ENCODE measurements at regions not wholly inside any gene's neighbourhood (a gene's known extent, or its start where the extent isn't known, plus 50 kb on each side); places are given as distances from the start of the nearest gene placed in this dataset.

DNA sequence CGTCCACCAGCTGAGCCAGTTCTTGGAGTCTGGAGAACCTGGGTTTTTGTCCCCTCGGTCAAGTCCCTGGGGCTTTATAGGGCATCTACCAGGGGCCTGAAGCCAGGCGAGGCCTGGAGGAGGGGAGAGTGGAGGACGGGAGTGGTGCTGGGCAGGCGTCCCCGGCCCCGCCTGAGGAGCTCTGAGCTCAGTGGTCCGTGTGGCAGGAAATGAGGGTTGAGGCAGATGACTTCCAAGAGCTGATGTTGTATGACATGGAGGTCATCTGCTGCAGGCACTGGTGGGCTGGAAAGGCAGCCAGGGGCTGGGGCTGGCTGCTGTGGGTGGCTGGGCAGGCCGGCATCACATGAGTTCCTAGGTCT is 118.5 kb upstream of the HS6ST1 start:
- H3K36me3 Mint-ChIP-seq = no peaks in the 10 kb centered on the region
- no peaks in the 10 kb centered on the region for H3K9me3 Mint-ChIP-seq
- DNase-seq (ENCODE audit: low spot score in 2 of 2) = peak in 1 of 2 donors; percentile 48
- ATAC-seq = no peak
- H3K27ac Mint-ChIP-seq = no peak overlapping the region

DNA sequence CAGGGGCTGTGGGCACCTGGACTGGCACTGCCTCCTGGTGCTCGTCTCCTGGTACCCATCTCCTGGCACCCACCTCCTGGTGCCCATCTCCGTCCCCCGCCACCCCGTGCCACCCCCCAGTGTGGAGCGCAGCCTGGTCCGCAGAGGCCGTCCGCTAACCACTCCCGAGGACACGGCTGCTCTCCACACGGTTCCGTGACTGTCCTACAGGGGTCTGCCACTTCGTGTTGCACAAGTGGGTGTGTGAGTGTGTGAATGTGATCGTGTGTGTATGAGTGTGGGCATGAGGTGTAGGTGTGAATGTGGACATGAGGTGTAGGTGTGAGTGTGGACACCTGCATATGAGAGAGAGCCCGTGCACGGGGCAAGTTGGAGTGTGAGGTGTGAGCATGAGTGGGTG is 119.4 kb upstream of the HS6ST1 start:
- no peak overlapping the region for H3K27ac Mint-ChIP-seq
- H3K36me3 Mint-ChIP-seq = no peaks in the 10 kb centered on the region
- ATAC-seq (no peak), DNase-seq (ENCODE audit: low spot score in 2 of 2) (peak in 1 of 2 donors; percentile 25)
- H3K9me3 Mint-ChIP-seq = no peaks in the 10 kb centered on the region

DNA sequence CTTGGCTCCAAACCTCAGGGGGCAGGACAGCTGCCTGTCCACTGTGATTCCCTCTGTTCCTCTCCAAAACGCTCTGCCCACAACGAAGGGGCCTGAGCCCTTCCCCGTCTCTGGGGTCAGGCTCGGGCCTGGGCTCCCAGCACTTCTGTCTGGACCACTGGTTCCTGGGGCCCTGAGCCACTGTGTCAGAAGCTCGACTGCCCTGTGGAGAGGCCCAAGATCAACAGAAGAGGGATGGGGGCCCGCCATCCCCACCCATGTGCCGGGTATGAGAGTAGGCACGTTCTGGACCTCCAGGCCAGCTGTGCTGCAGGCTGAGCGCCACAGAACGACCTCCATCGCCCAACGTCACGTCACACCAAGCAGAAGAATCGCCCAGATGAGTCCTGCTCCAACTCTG is 119.9 kb upstream of the HS6ST1 start:
- H3K27ac Mint-ChIP-seq = no peak overlapping the region
- no peaks in the 10 kb centered on the region for H3K36me3 Mint-ChIP-seq
- DNase-seq (ENCODE audit: low spot score in 2 of 2) (peak in 1 of 2 donors; percentile 20), ATAC-seq (no peak)
- no peaks in the 10 kb centered on the region for H3K9me3 Mint-ChIP-seq

DNA sequence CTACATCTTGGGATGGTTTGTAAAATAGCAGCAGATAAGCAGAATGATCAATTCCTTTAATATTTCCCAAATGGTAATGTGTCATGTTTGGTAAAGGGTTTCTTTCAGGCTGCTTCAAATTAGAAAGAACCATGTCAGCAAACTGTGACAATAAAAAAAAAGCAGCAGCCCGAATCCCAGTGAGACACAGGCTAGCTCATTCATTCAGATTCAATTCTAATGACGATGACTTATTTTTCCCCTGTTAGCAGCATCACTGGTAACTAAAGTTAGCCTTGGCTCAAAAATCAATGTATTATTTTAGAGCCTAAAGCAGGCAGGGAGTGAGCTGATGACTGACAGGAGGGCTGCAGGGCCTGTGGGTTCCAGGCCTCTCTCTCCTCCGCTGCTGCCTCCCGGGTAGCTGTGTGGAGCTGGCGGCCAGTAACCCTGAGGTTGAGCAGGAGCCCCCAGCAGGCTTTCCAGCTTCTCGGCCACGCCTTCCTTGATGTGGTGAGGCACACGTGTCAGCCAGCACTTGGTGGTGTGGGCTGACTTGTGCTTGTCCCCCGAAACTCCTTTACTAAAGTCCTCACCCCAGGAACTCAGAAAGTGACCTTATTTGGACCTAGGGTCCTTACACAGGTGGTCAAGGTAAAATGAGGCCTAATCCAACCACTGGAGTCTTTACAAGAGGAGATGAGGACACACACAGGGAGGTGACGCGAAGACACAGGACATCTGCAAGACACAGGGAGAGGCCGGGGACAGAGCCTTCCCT is 120.5 kb upstream of the HS6ST1 start:
- peak in 1 of 2 donors; percentile 39 for DNase-seq (ENCODE audit: low spot score in 2 of 2)
- ATAC-seq = no peak
- Mint-ChIP-seq H3K9me3 (no peaks in the 10 kb centered on the region), H3K36me3 (no peaks in the 10 kb centered on the region), H3K27ac (peak overlapping the region in 1 of 2 donors; percentile 77)

DNA sequence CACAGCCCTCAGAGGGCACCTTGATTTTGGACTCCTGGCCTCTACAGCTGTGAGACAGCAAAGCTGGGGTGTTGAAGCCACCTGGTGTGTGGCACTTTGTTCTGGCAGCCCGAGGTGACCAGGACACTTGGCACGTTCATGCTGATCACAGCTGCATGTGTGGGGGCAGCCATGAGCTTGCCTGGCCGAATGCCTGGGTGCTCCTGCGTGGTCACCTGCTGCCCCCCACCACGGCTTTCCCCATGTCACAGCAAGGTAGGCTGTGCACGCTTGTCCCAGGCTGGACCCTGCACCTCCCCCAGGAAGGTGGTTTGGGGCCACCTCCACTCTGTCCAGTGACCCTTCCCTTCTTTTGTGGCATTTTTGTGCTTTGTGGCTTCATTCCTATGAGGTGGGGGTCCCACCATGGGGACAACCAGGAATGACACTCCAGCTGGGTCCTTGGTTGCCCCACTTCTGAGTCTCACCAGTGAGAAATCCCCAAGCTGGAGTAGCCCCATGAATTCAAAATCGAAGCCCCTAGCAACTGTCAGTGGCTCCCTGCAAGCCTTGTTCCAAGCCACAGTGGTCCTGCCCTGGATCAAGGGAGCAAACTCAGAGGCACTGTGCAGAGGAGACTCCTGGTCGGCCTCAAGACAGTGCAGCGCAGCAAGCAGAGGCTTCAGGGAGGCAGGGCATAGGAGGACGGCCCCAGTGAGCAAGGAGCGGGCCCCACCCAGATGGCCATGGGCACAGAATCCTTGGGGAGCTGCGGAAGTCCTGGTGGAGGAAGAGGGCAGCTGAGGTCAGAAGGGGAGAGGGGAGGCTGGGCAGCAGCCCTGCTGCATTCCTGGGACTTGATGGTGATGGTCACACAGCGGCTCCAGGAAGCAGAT is 121.4 kb upstream of the HS6ST1 start:
- Mint-ChIP-seq H3K36me3 (no peaks in the 10 kb centered on the region), H3K9me3 (no peaks in the 10 kb centered on the region), H3K27ac (peak overlapping the region in 1 of 2 donors; percentile 55)
- ATAC-seq (no peak), DNase-seq (ENCODE audit: low spot score in 2 of 2) (peak in 1 of 2 donors; percentile 45)

DNA sequence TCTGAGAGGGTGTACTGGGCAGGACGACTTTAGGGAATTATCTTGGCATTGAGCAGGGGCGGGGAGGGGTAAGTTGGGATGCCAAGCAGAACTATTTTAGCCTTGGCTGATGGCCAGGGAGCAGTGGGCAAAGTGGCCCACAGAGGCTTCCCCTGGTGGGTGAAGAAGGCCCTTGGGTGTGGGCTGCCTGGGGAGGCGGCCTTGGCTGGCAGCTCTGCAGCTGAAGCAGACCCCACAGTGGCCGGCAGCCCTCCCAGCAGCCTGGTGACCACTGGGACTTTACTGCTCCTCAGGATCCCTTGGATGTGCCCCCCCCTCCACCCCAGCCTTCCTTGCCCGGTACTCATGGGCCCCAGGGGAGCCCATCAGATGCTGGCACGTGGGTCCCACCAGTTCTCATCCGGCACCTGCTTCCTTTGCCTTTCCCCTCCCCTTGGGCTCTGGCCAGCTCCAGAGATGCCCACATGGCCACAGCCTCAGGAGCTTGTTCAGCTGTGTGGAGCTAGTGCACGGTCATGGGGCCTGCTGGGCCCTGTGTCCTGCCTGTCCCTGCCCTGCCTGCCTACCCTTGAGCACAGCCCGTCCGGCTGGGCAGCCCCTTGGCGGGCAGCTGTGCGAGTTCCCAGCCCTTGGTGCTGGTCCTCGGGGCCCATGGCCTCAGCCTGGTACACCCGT is 122.1 kb upstream of the HS6ST1 start:
- ATAC-seq (no peak), DNase-seq (ENCODE audit: low spot score in 2 of 2) (peak in 1 of 2 donors; percentile 13)
- Mint-ChIP-seq H3K36me3 (no peaks in the 10 kb centered on the region), H3K27ac (no peak overlapping the region), H3K9me3 (no peaks in the 10 kb centered on the region)

DNA sequence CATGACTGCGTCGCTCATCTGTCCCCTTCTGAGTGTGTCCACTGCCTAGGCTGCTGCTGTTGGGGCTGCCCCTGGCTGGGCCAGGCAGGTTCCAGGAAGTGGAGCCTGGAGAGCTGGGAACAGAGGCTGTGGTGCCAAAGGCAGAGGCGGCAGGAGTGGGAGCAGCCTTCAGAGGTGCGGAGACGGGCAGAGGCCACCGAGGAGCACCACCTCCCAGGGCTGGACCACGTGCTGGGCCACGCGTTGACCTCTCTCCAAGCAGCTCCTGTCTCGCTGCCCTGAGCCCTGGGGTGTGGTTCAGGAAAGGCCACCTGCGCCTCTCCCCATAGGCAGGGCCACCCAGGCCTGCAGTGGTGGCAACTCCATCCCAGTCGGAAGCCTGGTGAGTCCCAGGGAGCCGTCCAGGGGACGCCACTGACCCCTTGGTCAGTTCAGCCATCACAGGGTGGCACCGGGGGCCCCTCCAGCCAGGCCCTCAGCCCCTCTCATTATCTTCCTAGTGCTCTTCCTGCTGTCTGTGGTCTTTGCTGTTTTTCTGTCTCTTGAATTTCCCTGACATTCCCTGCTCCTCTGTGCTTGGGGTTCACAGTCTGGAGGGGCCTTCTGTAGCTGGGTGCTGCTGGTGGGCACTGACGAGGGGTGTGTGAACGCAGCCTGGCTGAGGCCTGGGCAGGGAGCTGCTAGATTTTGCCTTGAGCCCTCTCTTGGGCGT is 122.8 kb upstream of the HS6ST1 start:
- DNase-seq (ENCODE audit: low spot score in 2 of 2) (peak in 1 of 2 donors; percentile 50), ATAC-seq (no peak)
- no peak overlapping the region for H3K27ac Mint-ChIP-seq
- no peaks in the 10 kb centered on the region for H3K36me3 Mint-ChIP-seq
- no peaks in the 10 kb centered on the region for H3K9me3 Mint-ChIP-seq

DNA sequence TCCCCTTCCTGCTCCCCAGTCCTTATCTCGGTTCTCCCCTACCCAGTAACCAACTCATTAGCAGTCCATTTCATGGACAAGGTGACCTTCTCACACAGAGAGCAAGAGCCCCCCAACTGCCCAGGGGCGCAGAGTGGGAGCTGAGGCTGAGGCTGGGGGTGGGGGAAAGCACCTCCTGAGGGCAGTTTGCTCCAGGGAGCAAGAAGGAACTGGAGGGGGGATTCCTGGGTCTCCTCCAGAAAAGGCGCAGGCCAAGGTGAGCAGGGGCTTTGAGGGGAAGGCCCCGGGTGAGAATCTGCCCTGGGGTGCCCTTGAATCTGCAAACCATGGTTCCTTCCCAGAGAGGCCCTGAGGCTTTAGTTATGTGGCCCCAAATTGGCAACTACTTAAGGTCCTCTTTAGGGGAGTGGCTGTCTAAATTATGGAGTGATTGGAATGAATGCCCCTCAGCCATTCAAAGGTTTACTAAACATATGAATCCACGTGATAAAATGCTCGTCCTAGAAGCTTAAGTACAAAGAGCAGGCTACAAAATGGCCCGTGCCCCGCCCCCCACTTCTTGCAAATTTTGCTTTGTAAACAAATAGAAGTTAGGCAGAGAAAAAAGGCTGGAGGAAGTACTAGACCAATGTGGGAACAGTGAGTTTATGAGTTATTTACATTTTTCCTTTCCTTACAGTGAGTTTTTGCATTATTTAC is 123.5 kb upstream of the HS6ST1 start:
- Mint-ChIP-seq H3K27ac (peak overlapping the region in 1 of 2 donors; percentile 65), H3K9me3 (no peaks in the 10 kb centered on the region)

DNA sequence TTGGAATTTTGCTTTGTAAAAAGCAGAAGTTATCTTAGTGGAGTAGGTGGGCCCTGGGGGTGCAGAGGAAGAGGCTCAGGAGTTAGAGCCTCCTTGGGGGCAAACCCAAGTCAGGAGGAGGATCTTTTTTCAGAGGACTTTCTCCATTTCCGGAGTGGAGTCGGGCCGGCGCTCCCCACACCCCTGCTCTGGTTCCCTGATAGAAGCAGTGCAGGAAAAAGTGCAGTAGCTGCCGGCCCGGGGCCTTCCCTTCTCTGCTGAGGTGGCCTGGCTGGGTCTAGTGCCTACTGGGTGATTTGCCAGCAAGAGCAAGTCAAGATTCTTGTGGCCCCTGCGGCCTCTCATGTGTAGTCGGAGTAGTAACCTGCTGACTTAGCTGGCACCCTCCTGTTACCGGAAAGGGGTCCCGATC is 124.2 kb upstream of the HS6ST1 start:
- H3K36me3 Mint-ChIP-seq = no peaks in the 10 kb centered on the region
- no peak for ATAC-seq
- no peak overlapping the region for H3K27ac Mint-ChIP-seq
- H3K9me3 Mint-ChIP-seq = no peaks in the 10 kb centered on the region
- peak in 1 of 2 donors; percentile 26 for DNase-seq (ENCODE audit: low spot score in 2 of 2)

More for the DNA sequence above, 123.5 kb upstream of the HS6ST1 start:
- no peaks in the 10 kb centered on the region for H3K36me3 Mint-ChIP-seq
- ATAC-seq (no peak), DNase-seq (ENCODE audit: low spot score in 2 of 2) (peak in 1 of 2 donors; percentile 16)

DNA sequence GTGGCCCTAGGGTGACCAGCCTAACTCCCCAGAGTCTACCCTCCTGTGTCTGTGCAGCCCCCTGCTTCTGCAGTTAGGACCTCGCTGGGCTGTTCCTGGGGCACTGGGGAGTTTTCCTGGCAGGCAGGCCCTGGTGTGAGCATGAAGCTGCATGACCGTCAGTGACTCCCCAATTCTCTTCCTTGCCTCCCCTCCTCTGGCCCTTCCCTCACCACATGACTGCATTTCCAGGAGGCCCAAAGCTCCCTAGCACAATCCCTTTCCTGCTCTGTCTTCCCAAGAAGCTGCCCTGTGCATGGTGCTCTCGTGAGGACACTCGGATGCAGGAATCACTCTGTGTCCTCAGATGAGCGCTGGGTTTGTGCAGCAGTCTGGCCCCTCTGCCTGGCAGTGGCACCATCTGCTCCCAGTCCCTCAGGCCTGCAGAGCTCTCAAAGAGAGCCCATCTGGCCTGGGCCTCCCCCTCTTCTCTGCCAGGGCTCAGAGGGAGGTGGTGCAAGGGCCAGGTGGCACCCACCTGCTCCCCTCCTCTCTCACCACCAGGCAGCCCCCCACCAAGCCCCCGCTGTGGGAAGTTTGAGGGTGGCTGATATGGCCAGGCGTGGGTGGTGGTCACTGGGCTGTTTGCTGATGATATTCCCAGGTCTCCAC is 125.6 kb upstream of the HS6ST1 start:
- no peak for ATAC-seq
- Mint-ChIP-seq H3K9me3 (no peaks in the 10 kb centered on the region), H3K36me3 (no peaks in the 10 kb centered on the region), H3K27ac (no peak overlapping the region)
- peak in 1 of 2 donors; percentile 23 for DNase-seq (ENCODE audit: low spot score in 2 of 2)

DNA sequence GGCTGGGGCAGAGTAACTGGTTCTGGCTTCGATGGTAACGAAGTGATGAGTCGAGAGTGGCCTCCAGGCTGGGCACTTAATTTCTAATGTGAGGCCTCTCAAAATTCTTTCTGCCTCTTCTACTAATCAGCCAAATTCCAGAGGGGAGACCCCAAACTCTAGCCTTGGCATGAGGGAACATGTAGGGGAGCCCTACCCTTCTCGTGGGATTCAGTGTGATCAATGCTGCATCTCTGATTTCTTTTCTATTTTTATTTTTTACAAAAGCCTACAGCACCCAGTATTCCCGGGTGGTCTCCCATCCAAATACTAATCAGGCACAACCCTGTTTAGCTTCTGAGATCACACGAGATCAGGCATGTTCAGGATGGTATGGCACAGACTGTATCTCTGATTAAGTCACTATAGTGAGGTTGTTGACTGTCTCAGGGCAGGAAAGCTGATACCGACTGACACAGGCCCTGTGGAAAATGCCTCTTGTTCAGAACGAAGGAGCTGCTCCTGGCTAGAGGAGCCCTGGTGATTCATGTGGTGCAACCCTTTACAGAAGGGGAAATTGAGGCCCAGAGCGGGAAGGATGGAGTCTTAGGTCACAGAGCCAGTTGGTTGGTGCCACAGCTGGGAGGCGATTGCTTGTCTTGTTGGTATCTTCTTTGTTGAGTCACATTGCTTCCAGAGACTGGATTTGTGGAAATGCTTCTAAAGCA is 126.3 kb upstream of the HS6ST1 start:
- ATAC-seq (no peak), DNase-seq (ENCODE audit: low spot score in 2 of 2) (peak in 1 of 2 donors; percentile 26)
- H3K36me3 Mint-ChIP-seq = no peaks in the 10 kb centered on the region
- H3K9me3 Mint-ChIP-seq = no peaks in the 10 kb centered on the region
- H3K27ac Mint-ChIP-seq = no peak overlapping the region

DNA sequence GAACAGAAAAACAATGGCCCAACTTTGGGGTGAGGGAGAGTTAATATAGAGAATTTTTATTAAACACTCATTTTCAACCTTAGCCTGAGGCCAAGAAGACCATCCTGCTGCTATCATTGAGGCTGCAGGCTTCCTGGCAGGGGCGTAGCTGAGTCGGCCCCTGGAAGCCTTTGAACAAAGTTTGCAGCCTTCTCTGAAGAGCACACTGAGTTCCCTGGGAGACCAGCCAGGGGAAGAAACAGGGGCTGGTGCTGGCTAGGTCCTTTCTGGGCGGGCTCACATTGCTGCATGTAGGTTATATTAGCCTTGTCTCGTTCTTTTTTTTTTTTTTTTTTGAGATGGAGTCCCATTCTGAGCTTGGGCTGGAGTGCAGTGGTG is 126.8 kb upstream of the HS6ST1 start:
- no peak overlapping the region for H3K27ac Mint-ChIP-seq
- ATAC-seq (no peak), DNase-seq (ENCODE audit: low spot score in 2 of 2) (peak in 1 of 2 donors; percentile 3)
- H3K36me3 Mint-ChIP-seq = no peaks in the 10 kb centered on the region
- H3K9me3 Mint-ChIP-seq = no peaks in the 10 kb centered on the region

DNA sequence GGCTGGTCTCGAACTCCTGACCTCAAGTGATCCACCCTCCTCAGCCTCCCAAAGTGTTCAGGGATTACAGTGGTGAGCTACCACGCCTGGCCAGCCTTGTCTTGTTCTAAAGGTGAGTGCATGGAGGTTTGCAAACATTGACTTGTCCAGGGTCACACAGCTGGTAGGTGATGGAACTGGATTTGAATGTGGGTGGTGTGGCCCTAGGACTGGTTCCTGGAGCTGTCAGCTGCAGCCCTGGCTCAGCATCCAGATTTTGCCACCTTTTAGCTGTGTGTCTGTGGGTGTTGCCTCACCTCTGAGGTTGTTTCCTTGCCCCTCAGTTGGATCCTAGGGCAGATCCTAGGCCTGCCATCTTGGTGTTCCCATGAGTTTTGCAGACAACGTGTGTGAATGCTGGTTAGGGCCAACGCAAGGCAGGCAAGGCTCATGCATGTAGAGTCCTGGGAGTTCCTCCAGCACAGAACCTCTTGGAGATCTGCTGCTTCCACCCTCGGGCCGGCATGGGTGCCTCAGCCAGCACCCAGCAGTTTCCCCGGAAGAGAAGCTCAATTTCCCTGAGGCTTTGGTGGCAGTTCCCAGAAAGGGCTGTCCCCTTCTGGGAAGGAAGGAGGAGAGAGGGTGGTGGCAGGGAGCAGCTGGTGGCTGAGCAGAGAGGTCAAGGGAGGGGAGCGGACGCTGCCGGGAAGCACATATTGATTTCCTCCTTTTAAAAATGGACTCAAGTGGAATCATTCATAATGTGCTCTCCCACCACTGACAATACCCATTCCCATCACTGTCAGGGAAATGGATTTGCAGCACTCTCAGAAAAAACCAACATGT is 127.6 kb upstream of the HS6ST1 start:
- no peaks in the 10 kb centered on the region for H3K36me3 Mint-ChIP-seq
- no peaks in the 10 kb centered on the region for H3K9me3 Mint-ChIP-seq
- ATAC-seq (no peak), DNase-seq (ENCODE audit: low spot score in 2 of 2) (peak in 1 of 2 donors; percentile 40)
- H3K27ac Mint-ChIP-seq = no peak overlapping the region

DNA sequence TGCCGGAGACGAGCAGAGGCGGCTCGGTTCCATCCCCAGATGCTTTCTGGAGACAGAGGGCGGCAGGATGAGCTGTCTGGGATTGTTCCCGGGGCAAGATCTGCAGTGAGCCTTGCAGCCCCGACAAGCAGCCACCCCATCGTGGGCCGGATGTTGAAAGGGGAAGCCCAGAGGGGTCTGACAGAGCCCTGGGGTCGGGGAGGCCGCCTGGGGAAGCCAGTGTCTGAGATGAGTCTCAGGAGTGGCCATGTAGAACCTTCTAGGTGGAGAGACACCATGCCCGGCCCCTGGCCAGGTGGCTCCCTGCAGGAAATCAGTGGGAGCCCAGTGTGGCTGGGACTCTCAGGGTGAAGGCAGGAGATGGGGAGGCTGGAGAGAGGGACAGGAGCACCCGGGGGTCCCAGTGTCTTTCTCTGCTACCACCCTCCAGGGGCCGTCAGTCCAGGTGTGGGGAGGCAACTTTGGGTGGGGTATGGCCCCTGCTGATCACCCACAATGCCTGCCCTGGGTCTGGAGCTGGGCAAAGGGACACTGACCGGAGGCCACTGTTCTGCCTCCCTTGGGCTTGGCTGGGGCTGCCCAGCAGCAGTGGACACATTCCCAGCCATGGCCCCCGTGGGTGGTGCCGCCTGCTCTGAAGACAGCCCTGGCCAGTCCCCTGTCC is 128.3 kb upstream of the HS6ST1 start:
- ATAC-seq (no peak), DNase-seq (ENCODE audit: low spot score in 2 of 2) (peak in 1 of 2 donors; percentile 28)
- Mint-ChIP-seq H3K9me3 (no peaks in the 10 kb centered on the region), H3K36me3 (no peaks in the 10 kb centered on the region), H3K27ac (no peak overlapping the region)

Data from activated naive CD4-positive, alpha-beta T cell treated with anti-CD3 and anti-CD28 coated beads, Interleukin-2, amount 50 U/mL, for 72 hours (primary cell).